Stimulated activated CD8-positive, alpha-beta memory T cell treated with anti-CD3 and anti-CD28 coated beads, Interleukin-4, amount 100 ng/mL, for 4 hours (primary cell): ENCODE measurements at regions not wholly inside any gene's neighbourhood (a gene's known extent, or its start where the extent isn't known, plus 50 kb on each side); places are given as distances from the start of the nearest gene placed in this dataset.
"Not testable (repeated sequence)": the region's sequence is repeated elsewhere in the genome, so short reads cannot be mapped to it uniquely, and the experiment has no call there.

Experiments
- DNase-seq, 2 donors: peaks; one replicate each; pipeline ENCODE4 v3.0.0-alpha.2; 2020; ENCODE audit warnings: low read depth in 2 of 2, low spot score in 1 of 2

DNA sequence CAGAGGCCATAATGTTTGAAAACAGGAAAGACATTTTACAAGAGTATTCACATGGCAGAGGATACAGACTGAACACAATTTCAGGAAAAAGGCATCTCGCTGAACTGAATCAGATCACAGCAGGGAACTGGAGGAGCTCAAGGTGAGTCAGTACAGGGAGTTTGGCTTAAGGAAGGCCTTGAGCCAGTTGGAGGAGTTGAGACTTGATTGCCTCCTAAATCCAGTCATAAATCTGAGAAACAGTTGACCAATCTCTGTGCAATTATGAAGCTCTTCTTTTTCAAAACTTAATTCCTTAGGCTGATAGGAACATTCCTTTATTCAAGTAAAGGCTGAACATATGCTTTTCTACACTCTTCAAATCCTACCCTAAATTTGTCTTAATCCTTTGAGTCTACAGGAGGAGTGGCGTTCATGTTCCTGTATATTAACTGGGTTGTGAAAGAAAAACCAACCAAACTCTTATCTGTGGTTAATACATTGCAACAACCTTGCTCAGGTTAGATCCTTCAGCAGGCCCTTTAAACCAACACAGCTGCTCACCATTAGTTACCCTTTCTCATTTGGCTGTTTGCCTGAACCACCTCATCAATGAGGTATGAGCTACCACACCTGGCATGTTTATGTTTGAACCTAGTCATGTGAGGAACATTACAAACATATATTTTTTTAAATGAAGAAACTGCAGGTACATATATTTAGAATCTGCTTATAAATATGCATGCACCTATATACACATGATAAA lies 404.1 kb upstream of the ATP11B start:
- no peak for DNase-seq

- DNase-seq = no peak
These were observed 402.9 kb upstream of the ATP11B start for GRCh38 chr3:182390421-182390820.

DNA sequence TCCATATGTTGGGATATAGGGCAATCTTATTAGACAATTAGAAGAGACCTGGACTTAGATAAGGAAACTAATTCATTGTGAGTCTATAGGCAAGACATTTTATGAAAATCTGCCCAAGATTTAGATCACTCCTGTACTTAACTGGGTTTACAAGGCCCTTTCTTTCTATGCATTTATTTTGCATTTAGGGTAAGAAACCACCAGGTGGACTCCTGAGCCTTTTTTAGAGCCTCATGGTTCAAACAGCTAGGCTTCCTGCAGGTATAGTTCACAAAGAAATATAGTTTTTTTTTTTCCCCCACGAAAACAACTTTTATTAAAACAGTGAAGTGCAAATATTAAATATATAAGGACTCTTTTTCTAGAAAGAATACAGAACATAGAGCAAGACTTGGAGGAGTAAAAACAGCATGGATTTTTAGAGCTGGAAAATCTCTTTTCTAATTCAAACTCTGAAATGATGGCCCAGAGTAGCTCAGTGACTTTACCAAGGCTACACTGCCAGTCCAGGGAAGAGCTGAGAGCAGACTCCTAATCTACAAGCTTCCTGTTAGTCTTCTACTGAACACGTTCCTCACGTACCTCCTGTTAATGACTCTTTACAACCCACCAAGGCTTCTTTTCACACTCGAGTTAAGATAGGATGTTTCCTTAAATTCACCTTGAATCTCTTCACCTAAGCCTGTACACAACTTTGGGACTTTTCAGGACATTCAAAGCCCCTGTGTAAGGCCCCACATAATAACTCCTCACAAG lies 400.9 kb upstream of the ATP11B start:
- DNase-seq = no peak

GRCh38 chr3:182393151-182393550 lies 400.2 kb upstream of the ATP11B start:
- DNase-seq = no peak

- no peak for DNase-seq
These were observed 399.4 kb upstream of the ATP11B start for GRCh38 chr3:182393830-182394367.

GRCh38 chr3:182397164-182397563 lies 396.1 kb upstream of the ATP11B start:
- no peak for DNase-seq

GRCh38 chr3:182399978-182400737 lies 393.1 kb upstream of the ATP11B start:
- DNase-seq = no peak

GRCh38 chr3:182400838-182401237 lies 392.5 kb upstream of the ATP11B start:
- no peak for DNase-seq

DNA sequence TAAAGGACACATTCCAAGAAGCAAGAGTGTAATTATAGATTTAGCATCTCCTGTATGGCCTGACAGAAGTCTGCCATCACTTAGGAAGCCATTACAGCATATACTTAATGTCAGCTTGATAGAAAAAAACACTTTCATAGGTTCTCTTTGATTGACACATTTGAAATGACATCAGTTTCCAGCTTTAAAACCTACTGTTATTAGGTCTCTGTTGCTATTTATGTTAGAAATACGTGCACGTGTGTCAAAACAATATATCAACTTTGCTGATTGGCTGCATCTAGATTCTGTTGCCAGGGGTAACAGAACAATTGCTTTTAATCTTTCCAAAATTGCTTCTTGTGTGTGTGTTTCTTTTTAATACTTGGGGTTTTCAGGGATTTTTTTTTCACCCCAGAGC lies 389.3 kb upstream of the ATP11B start:
- DNase-seq = no peak

- no peak for DNase-seq
These were observed 387.5 kb upstream of the ATP11B start for GRCh38 chr3:182405759-182406158.

- no peak for DNase-seq
These were observed 386.5 kb upstream of the ATP11B start for GRCh38 chr3:182406786-182407185.

- DNase-seq = no peak
These were observed 383.3 kb upstream of the ATP11B start for GRCh38 chr3:182410051-182410450.

- no peak for DNase-seq
These were observed 381.2 kb upstream of the ATP11B start for GRCh38 chr3:182412066-182412465.

- DNase-seq = no peak
These were observed 380.2 kb upstream of the ATP11B start for GRCh38 chr3:182413061-182413460.

DNA sequence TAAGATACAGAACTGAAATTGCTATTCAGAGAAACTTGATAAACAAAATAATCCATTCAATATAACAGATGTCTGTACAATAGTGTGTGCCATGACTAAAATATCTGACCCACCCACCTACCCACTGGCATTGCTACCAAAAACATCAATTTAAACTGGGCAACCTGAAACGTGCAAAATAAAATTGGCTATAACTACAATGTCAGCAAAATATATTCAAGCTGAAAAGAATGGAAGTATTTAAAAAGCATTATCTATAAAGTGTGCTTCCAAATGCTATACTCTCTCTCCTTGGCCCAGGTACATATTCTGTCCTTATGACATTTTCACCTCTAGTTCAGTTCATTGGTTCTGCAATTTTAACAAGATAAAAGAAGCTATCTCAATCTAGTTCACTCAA lies 379.6 kb upstream of the ATP11B start:
- DNase-seq = no peak

- DNase-seq = no peak
These were observed 378.7 kb upstream of the ATP11B start for GRCh38 chr3:182414586-182414985.

GRCh38 chr3:182420741-182421140 lies 372.6 kb upstream of the ATP11B start:
- no peak for DNase-seq

- DNase-seq = no peak
These were observed 369.3 kb upstream of the ATP11B start for GRCh38 chr3:182424006-182424405.

DNA sequence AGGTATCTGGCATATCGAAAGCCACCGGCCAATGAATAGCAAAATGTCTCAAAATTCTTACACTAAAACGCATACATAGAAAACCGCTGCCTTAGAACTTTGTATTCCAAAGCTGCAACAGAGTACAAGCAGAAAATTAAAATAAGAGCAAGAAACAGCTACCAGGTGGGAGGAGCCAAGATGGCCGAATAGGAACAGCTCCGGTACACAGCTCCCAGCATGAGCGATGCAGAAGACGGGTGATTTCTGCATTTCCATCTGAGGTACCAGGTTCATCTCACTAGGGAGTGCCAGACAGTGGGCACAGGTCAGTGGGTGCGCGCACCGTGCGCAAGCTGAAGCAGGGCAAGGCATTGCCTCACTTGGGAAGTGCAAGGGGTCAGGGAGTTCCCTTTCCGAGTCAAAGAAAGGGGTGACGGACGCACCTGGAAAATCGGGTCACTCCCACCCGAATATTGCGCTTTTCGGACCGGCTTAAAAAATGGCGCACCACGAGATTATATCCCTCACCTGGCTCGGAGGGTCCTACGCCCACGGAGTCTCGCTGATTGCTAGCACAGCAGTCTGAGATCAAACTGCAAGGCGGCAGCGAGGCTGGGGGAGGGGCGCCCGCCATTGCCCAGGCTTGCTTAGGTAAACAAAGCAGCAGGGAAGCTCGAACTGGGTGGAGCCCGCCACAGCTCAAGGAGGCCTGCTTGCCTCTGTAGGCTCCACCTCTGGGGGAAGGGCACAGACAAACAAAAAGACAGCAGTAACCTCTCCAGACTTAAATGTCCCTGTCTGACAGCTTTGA lies 367.2 kb upstream of the ATP11B start:
- DNase-seq = not testable (repeated sequence)

- DNase-seq = not testable (repeated sequence)
These were observed 361.3 kb upstream of the ATP11B start for GRCh38 chr3:182431972-182432371.

- DNase-seq = no peak
These were observed 357.4 kb upstream of the ATP11B start for GRCh38 chr3:182435860-182436259.
